OCI-LY3 (cell line): ENCODE measurements at regions not wholly inside any gene's neighbourhood (a gene's known extent, or its start where the extent isn't known, plus 50 kb on each side); places are given as distances from the start of the nearest gene placed in this dataset.

Experiments
- EZH2phosphoT487 ChIP-seq: fragments of 200-600 bp; shearing (Covaris generic); IDR thresholded peaks from 2 replicates; pipeline ENCODE4 v1.6.1; 2018; ENCODE audit warnings: antibody characterized with exemption, mixed run types, low read depth
- TF ChIP-seq, protein P1 (sequence below): fragments of 200-600, 300-600 bp; sonication (generic); IDR thresholded peaks from 2 replicates; pipeline ENCODE4 v1.5.1; 2014; ENCODE audit warnings: antibody characterized with exemption, low read length, low read depth

DNA sequence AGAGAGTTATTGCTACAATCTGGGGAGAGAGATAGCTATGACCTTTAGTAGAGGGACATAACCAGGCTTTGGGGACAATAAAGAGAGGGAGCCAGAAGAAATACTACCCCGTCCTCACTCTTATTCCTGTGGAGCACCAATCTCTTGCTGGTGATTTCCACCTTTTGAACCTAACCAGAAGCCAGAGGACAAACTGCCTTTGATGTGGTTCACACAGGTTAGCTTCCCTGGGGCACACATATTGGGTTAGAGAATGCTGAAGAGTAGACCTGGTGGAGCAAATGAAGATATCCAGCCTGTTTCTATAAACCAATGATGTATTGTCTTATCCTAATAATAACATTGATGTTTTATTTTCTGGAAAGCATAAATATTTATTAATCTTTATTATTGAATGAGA lies 399.3 kb downstream of the HTR7 start:
- TF ChIP-seq, protein P1, sequence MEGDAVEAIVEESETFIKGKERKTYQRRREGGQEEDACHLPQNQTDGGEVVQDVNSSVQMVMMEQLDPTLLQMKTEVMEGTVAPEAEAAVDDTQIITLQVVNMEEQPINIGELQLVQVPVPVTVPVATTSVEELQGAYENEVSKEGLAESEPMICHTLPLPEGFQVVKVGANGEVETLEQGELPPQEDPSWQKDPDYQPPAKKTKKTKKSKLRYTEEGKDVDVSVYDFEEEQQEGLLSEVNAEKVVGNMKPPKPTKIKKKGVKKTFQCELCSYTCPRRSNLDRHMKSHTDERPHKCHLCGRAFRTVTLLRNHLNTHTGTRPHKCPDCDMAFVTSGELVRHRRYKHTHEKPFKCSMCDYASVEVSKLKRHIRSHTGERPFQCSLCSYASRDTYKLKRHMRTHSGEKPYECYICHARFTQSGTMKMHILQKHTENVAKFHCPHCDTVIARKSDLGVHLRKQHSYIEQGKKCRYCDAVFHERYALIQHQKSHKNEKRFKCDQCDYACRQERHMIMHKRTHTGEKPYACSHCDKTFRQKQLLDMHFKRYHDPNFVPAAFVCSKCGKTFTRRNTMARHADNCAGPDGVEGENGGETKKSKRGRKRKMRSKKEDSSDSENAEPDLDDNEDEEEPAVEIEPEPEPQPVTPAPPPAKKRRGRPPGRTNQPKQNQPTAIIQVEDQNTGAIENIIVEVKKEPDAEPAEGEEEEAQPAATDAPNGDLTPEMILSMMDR, result no peak
- no peak for TF ChIP-seq EZH2phosphoT487
